ENCODE measurements at regions not wholly inside any gene's neighbourhood (a gene's known extent, or its start where the extent isn't known, plus 50 kb on each side); places are given as distances from the start of the nearest gene placed in this dataset.

GRCh38 chr6:66751630-66752029 is 1044.6 kb upstream of the EYS start:
- H3K79me2 ChIP-seq: no peaks in the 10 kb centered on the region
- no peaks in the 10 kb centered on the region for H3K9me2 ChIP-seq (replicated peaks; ENCODE audit: insufficient read depth)
- no peak overlapping the region for H3K4me2 ChIP-seq
- H3K27me3 ChIP-seq: no peaks in the 10 kb centered on the region
- H4K20me1 ChIP-seq (ENCODE audit: insufficient read depth, poor library complexity, severe bottlenecking): no peaks in the 10 kb centered on the region
- H3K4me3 ChIP-seq: no peak overlapping the region
- H3K4me1 ChIP-seq (ENCODE audit: insufficient read depth): no peaks in the 10 kb centered on the region
- no peak overlapping the region for H3K27ac ChIP-seq
- no peak overlapping the region for H2AFZ ChIP-seq
- DNase-seq (ENCODE audit: low spot score): no peak
- no peaks in the 10 kb centered on the region for H3K9me3 ChIP-seq (ENCODE audit: low read depth)
- no peak for TF ChIP-seq EZH2 (IDR thresholded peaks at IDR 0.05; ENCODE audit: borderline replicate concordance)
- no peak for TF ChIP-seq EZH2phosphoT487 (IDR thresholded peaks at IDR 0.05; ENCODE audit: low read depth, severe bottlenecking, unreplicated experiment)
- no peak for TF ChIP-seq CTCF (IDR thresholded peaks at IDR 0.05; ENCODE audit: poor library complexity)
- H3K36me3 ChIP-seq (replicated peaks; ENCODE audit: insufficient read depth, low read depth): no peaks in the 10 kb centered on the region

- Histone ChIP-seq H3K9me2 (replicated peaks; ENCODE audit: insufficient read depth) (no peaks in the 10 kb centered on the region), H3K4me3 (no peak overlapping the region), H3K79me2 (no peaks in the 10 kb centered on the region), H3K4me1 (ENCODE audit: insufficient read depth) (no peaks in the 10 kb centered on the region), H3K27ac (no peak overlapping the region), H3K36me3 (replicated peaks; ENCODE audit: insufficient read depth, low read depth) (no peaks in the 10 kb centered on the region), H3K9me3 (ENCODE audit: low read depth) (no peaks in the 10 kb centered on the region), H3K4me2 (no peak overlapping the region), H2AFZ (no peak overlapping the region), H4K20me1 (ENCODE audit: insufficient read depth, poor library complexity, severe bottlenecking) (no peaks in the 10 kb centered on the region), H3K27me3 (no peaks in the 10 kb centered on the region)
- TF ChIP-seq EZH2phosphoT487 (IDR thresholded peaks at IDR 0.05; ENCODE audit: low read depth, severe bottlenecking, unreplicated experiment) (no peak), EZH2 (IDR thresholded peaks at IDR 0.05; ENCODE audit: borderline replicate concordance) (no peak), CTCF (IDR thresholded peaks at IDR 0.05; ENCODE audit: poor library complexity) (no peak)
- no peak for DNase-seq (ENCODE audit: low spot score)
- WGBS (ENCODE audit: low lambda C conversion rate, missing lambda C conversion rate): 65% methylated on average over 1 of the region's 1 CpG
These were observed 1033.3 kb upstream of the EYS start for GRCh38 chr6:66740346-66740745.

GRCh38 chr6:66735106-66735890 is 1028.3 kb upstream of the EYS start:
- no peaks in the 10 kb centered on the region for H3K36me3 ChIP-seq (replicated peaks; ENCODE audit: insufficient read depth, low read depth)
- no peak overlapping the region for H3K27ac ChIP-seq
- no peaks in the 10 kb centered on the region for H3K79me2 ChIP-seq
- H3K27me3 ChIP-seq: no peaks in the 10 kb centered on the region
- H3K4me3 ChIP-seq: no peak overlapping the region
- H4K20me1 ChIP-seq (ENCODE audit: insufficient read depth, poor library complexity, severe bottlenecking): no peaks in the 10 kb centered on the region
- 63% methylated on average over 5 of the region's 5 CpGs for WGBS (ENCODE audit: low lambda C conversion rate, missing lambda C conversion rate)
- DNase-seq (ENCODE audit: low spot score): no peak
- no peaks in the 10 kb centered on the region for H3K9me2 ChIP-seq (replicated peaks; ENCODE audit: insufficient read depth)
- no peak overlapping the region for H2AFZ ChIP-seq
- H3K4me1 ChIP-seq (ENCODE audit: insufficient read depth): no peaks in the 10 kb centered on the region
- no peak overlapping the region for H3K4me2 ChIP-seq
- no peaks in the 10 kb centered on the region for H3K9me3 ChIP-seq (ENCODE audit: low read depth)
- no peak for TF ChIP-seq EZH2 (IDR thresholded peaks at IDR 0.05; ENCODE audit: borderline replicate concordance)
- no peak for TF ChIP-seq EZH2phosphoT487 (IDR thresholded peaks at IDR 0.05; ENCODE audit: low read depth, severe bottlenecking, unreplicated experiment)
- no peak for TF ChIP-seq CTCF (IDR thresholded peaks at IDR 0.05; ENCODE audit: poor library complexity)

All from hepatocyte (in vitro differentiated cells).